CD4-positive, alpha-beta T cell treated with Interleukin-1 beta for 1 hour (primary cell): ENCODE measurements at regions not wholly inside any gene's neighbourhood (a gene's known extent, or its start where the extent isn't known, plus 50 kb on each side); places are given as distances from the start of the nearest gene placed in this dataset.

ENCODE experiments used
- DNase-seq, 2 donors: peaks; one replicate each; pipeline ENCODE4 v3.0.0-alpha.2; 2020 to 2022

GRCh38 chr9:28215536-28216299 is 642.4 kb upstream of the C9orf72 start:
- DNase-seq = no peak

- DNase-seq = no peak
Observed at GRCh38 chr9:28232686-28233085, 659.4 kb upstream of the C9orf72 start.

- DNase-seq = no peak
Observed at GRCh38 chr9:28234133-28234893, 661.0 kb upstream of the C9orf72 start.

GRCh38 chr9:28234894-28235277 is 661.6 kb upstream of the C9orf72 start:
- no peak for DNase-seq

- DNase-seq = no peak
Observed at GRCh38 chr9:28249424-28249823, 676.1 kb upstream of the C9orf72 start.

GRCh38 chr9:28255174-28255573 is 681.9 kb upstream of the C9orf72 start:
- no peak for DNase-seq

- no peak for DNase-seq
Observed at GRCh38 chr9:28260330-28260729, 687.0 kb upstream of the C9orf72 start.

GRCh38 chr9:28264368-28264767 is 691.1 kb upstream of the C9orf72 start:
- DNase-seq = no peak

GRCh38 chr9:28267351-28267750 is 694.1 kb upstream of the C9orf72 start:
- DNase-seq = no peak

GRCh38 chr9:28270156-28270555 is 696.9 kb upstream of the C9orf72 start:
- no peak for DNase-seq

- no peak for DNase-seq
Observed at GRCh38 chr9:28272127-28272526, 698.8 kb upstream of the C9orf72 start.

- DNase-seq = no peak
Observed at GRCh38 chr9:28287455-28287854, 714.2 kb upstream of the C9orf72 start.

- DNase-seq = no peak
Observed at GRCh38 chr9:28289746-28290145, 716.5 kb upstream of the C9orf72 start.

- no peak for DNase-seq
Observed at GRCh38 chr9:28293369-28294090, 720.2 kb upstream of the C9orf72 start.

GRCh38 chr9:28301281-28301680 is 728.0 kb upstream of the C9orf72 start:
- no peak for DNase-seq

GRCh38 chr9:28317745-28318144 is 744.5 kb upstream of the C9orf72 start:
- DNase-seq = no peak

GRCh38 chr9:28318515-28318914 is 745.2 kb upstream of the C9orf72 start:
- no peak for DNase-seq

GRCh38 chr9:28319981-28320380 is 746.7 kb upstream of the C9orf72 start:
- no peak for DNase-seq

- no peak for DNase-seq
Observed at GRCh38 chr9:28320616-28321015, 747.3 kb upstream of the C9orf72 start.

- no peak for DNase-seq
Observed at GRCh38 chr9:28329323-28329722, 756.0 kb upstream of the C9orf72 start.

- DNase-seq = no peak
Observed at GRCh38 chr9:28332648-28333047, 759.4 kb upstream of the C9orf72 start.

- no peak for DNase-seq
Observed at GRCh38 chr9:28341913-28342312, 768.6 kb upstream of the C9orf72 start.

GRCh38 chr9:28342815-28343338 is 769.6 kb upstream of the C9orf72 start:
- no peak for DNase-seq
